NCI-H2029 treated with DMSO at 0.1 percent for 48 hours (cell line): ENCODE measurements at regions not wholly inside any gene's neighbourhood (a gene's known extent, or its start where the extent isn't known, plus 50 kb on each side); places are given as distances from the start of the nearest gene placed in this dataset.
A peak's percentile ranks its signal among the peaks of the same experiment; 100 is the strongest.
"Not testable (repeated sequence)": the region's sequence is repeated elsewhere in the genome, so short reads cannot be mapped to it uniquely, and the experiment has no call there.

ENCODE experiments used
- DNase-seq: peaks from one replicate; lab custom pipeline; 2025; lab: John Stamatoyannopoulos, UW

- DNase-seq: no peak
Measured at GRCh38 chr5:124619121-124619520, 127.3 kb downstream of the ZNF608 start.

- no peak for DNase-seq
Measured at GRCh38 chr5:124617787-124618186, 128.7 kb downstream of the ZNF608 start.

- no peak for DNase-seq
Measured at GRCh38 chr5:124614836-124615385, 131.5 kb downstream of the ZNF608 start.

DNA sequence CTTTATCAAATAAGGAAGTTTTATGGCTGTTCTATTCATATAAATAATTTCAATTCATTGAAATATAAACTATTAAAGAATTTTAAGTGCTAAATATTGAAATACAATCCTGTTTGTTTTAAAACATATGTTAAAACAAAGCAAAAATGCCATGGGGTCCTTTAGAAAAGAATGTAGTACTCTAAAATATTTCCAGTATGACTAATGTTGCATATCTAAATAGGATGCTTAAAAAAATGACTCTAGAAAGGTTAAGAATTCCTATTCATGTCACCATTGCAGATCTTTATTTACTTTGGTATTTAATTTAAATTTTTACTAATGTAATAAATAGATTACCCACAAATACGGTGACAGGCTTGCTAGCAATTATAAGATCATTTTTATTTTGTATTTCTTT is 132.3 kb downstream of the ZNF608 start:
- no peak for DNase-seq

DNA sequence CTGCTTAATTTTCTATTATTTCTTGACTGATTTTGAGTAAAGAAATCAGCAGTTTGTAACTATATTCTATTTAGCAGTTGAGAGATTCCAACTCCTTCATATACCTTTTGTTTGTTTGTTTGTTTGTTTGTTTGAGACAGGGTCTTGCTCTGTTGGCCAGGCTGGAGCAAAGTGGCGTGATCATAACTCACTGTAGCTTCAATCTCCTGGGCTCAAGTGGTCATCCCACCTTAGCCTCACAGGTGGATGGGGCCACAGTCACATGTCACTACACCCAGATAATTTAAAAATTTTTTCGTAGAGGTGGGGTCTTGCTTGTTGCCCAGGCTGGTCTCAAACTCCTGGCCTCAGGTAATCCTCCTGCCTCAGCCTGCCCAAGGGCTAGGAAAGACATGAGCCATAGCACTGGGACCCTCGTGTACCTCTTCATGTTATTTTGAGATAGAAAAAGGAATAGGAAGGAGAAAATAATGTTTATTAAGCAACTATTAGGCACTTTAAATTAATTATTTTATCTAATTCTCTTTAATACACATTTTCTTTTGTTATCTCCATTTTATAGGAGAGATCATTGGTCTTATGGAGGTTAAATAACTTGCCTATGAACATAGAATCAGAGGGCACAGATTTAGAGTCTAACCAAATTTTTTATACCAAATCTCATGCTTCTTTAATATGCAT is 133.0 kb downstream of the ZNF608 start:
- DNase-seq: no peak

- DNase-seq: no peak
Measured at GRCh38 chr5:124612023-124612422, 134.4 kb downstream of the ZNF608 start.

GRCh38 chr5:124611262-124611661 is 135.2 kb downstream of the ZNF608 start:
- not testable (repeated sequence) for DNase-seq

- not testable (repeated sequence) for DNase-seq
Measured at GRCh38 chr5:124609685-124610084, 136.8 kb downstream of the ZNF608 start.

DNA sequence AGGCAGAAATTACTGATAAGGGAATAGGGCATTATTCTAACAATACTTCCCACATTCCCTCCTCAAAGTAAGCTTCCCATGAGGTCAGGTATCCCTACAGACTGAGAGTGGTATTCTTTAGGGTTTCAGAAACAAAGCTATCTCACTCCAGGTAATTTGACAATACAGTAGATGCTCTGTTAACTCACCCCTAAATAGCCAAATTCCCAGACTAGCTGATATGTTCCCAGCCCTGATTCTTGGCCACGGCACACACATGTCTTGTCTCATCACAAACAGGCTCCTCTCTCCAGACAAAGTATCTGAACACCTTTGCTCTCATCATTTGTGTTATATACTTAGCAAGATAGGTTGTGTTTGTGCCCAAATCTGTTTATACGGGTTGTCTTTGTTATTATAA is 139.9 kb downstream of the ZNF608 start:
- no peak for DNase-seq

DNA sequence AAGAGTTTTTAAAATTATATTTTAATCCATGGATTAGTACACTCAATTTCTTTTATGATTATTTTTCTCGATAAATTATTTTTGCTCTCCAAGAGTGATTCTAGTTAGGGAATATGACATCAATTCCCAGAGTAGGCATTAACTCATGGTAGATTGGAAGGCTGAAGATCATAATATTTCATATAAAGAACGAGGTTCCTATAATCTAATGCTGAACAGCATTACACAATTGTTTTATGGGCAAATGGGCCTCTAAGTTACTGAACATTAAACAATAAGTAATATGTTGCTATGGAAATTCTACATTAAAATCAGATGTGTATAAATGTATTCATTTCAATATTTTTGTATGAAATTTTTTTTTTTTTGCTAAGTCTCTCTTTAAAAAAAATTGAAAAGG is 140.3 kb downstream of the ZNF608 start:
- DNase-seq: no peak

DNA sequence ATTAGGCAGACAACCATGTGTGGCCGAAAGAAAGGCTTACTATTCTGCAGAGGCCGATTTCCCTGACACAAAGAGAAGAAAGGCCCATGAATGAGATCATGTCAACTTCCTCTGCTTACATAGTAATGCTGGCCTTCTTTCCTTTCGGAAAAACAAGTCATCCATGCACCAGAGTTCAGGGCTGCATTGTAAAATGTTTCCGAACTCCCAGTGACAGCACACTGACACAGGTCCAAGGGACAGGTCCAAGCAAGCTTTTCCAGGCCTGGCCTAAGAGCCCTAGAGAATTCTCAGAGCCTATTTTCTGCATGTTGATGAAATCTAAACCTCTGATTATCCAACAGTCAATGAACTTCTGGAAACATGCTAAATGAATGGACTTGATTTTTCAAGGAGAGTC is 140.9 kb downstream of the ZNF608 start:
- DNase-seq: no peak

GRCh38 chr5:124604419-124604818 is 142.0 kb downstream of the ZNF608 start:
- no peak for DNase-seq

GRCh38 chr5:124602925-124603650 is 143.4 kb downstream of the ZNF608 start:
- no peak for DNase-seq

GRCh38 chr5:124599028-124599973 is 147.1 kb downstream of the ZNF608 start:
- DNase-seq: peak; percentile 59

DNA sequence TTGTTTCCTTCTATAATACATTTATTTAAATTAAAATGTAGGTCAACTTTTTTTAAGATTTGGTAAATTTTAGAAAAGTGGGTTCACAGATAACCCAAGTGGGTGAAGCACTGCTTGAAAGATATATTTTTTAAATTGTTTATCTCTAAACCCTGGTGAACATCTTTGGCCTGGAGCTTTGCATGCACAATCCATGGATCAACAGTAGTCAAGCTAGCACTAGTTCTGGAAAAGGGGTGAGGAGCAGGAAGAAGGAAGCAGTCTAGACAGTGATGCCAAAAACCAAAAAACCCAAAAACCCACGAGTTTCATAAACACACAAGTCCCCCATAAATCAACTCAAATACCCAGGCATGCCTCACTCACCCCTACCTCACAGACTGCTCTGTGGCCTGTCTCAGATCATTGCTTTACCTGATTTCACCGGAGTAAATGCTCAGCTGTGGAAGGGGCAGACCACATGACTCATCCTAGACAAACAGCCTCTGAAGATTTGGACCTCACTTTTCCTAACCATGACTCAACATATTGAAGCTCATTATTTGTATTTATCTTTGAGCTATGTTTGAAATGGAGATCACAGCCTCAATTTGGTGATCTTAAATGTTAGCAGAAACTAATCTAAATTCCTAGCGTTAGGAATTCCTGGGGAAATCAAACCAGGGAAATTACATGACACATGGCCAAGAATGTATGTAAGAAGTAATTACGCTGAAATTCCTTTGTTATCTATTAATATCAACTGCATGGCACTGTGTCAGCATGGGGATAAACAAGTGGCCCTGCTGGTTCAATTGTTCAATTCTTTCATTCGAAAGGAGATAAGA is 149.6 kb downstream of the ZNF608 start:
- DNase-seq: no peak

- DNase-seq: no peak
Measured at GRCh38 chr5:124593952-124594351, 152.5 kb downstream of the ZNF608 start.

DNA sequence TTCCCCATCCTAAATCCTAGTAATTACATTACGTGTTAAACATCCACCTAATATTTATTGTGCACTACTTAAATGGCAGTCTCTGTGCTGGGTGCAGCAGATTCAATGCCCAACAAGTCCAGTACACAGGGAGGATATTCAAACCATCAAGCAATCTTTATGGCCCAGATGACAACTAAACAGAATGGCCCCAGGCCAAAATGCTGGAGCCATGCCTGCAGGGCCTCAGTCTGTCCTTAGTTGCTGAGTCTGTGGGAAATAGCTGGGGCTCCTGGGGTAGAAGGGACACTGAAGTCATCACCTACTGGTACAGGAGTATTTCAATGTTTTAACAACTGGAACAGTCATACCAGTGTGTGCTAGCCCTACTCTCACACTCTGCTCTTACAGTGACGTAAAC is 153.5 kb downstream of the ZNF608 start:
- DNase-seq: no peak

GRCh38 chr5:124591583-124591982 is 154.9 kb downstream of the ZNF608 start:
- no peak for DNase-seq

- no peak for DNase-seq
Measured at GRCh38 chr5:124590686-124591085, 155.8 kb downstream of the ZNF608 start.

- DNase-seq: no peak
Measured at GRCh38 chr5:124587280-124587679, 159.2 kb downstream of the ZNF608 start.

DNA sequence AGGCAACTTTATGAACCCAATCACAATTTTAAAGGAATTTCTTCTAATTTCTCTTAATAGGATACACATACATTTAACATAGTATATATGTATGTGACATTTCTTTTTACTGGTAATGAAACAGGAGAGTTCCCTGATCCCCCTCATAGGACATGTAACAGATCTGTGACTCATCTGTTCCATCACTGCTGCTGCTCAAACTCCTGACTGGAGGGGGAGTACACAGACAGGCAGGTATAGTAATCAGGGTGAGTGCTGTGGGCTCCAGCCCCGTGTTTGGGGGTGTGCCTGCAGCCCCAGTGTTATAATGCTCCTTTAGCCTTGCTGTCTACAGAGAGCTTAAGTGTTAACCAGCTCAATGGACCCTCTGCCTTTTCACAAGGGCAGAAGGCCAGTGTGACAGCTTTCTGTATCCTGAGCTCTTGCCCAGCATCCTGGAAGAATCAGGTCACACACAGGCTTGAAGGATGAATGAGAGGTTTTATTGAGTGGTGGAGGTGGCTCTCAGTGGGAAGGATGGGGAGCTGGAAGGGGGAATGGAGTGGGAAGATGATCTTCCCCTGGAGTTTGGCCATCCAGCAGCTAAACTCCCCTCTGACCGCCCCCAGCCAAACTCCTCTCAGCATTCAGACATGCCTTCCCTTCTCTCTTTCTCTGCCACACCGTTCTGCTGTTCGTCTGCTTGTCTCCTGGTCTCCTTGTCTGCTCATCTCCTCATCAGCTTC is 161.3 kb downstream of the ZNF608 start:
- DNase-seq: no peak
